GM19438 (cell line): ENCODE measurements at regions not wholly inside any gene's neighbourhood (a gene's known extent, or its start where the extent isn't known, plus 50 kb on each side); places are given as distances from the start of the nearest gene placed in this dataset.
"Not testable (repeated sequence)": the region's sequence is repeated elsewhere in the genome, so short reads cannot be mapped to it uniquely, and the experiment has no call there.

Source experiments
- ATAC-seq: cut with Tn5 transposase; IDR thresholded peaks from one replicate; pipeline ENCODE4 v1.9.1; 2021; ENCODE audit warnings: low read depth; ENCODE audit not compliant: unreplicated experiment

GRCh38 chr21:6126976-6127732 is 4394.2 kb upstream of the TPTE start:
- not testable (repeated sequence) for ATAC-seq

GRCh38 chr21:6130734-6131133 is 4390.6 kb upstream of the TPTE start:
- ATAC-seq = not testable (repeated sequence)

- not testable (repeated sequence) for ATAC-seq
Measured at GRCh38 chr21:6133373-6133772, 4388.0 kb upstream of the TPTE start.

GRCh38 chr21:6133852-6134630 is 4387.3 kb upstream of the TPTE start:
- not testable (repeated sequence) for ATAC-seq

- ATAC-seq = not testable (repeated sequence)
Measured at GRCh38 chr21:6136732-6137131, 4384.7 kb upstream of the TPTE start.

- ATAC-seq = not testable (repeated sequence)
Measured at GRCh38 chr21:6138244-6139136, 4382.9 kb upstream of the TPTE start.

- not testable (repeated sequence) for ATAC-seq
Measured at GRCh38 chr21:6139331-6139730, 4382.1 kb upstream of the TPTE start.

- ATAC-seq = not testable (repeated sequence)
Measured at GRCh38 chr21:6139862-6140261, 4381.5 kb upstream of the TPTE start.

- not testable (repeated sequence) for ATAC-seq
Measured at GRCh38 chr21:6140467-6141137, 4380.8 kb upstream of the TPTE start.

- ATAC-seq = not testable (repeated sequence)
Measured at GRCh38 chr21:6141138-6141474, 4380.3 kb upstream of the TPTE start.

GRCh38 chr21:6153154-6153553 is 4368.2 kb upstream of the TPTE start:
- not testable (repeated sequence) for ATAC-seq

GRCh38 chr21:6154524-6155320 is 4366.7 kb upstream of the TPTE start:
- ATAC-seq = not testable (repeated sequence)

- not testable (repeated sequence) for ATAC-seq
Measured at GRCh38 chr21:6156712-6157389, 4364.5 kb upstream of the TPTE start.

- not testable (repeated sequence) for ATAC-seq
Measured at GRCh38 chr21:6157515-6157914, 4363.9 kb upstream of the TPTE start.

- not testable (repeated sequence) for ATAC-seq
Measured at GRCh38 chr21:6158171-6158570, 4363.2 kb upstream of the TPTE start.
